HCT116 (cell line): ENCODE measurements at regions not wholly inside any gene's neighbourhood (a gene's known extent, or its start where the extent isn't known, plus 50 kb on each side); places are given as distances from the start of the nearest gene placed in this dataset.

ENCODE experiments used
- ATAC-seq: fragments of 200-7000 bp; cut with Tn5 transposase; 2 replicates; pipeline ENCODE4 v1.9.1; 2020; ENCODE audit warnings: mild to moderate bottlenecking, moderate library complexity
- BruUV-seq: library from RNA; stranded (reverse); fragments of 400-500 nt; replicated peaks from 2 replicates; lab custom pipeline; 2021; lab: Mats Ljungman, UMichigan
- CTCF ChIA-PET: fragments of 300-600 bp; sonication (Branson Sonifier 250); formaldehyde crosslinking; loops from one replicate; lab custom pipeline; 2021; ENCODE audit warnings: antibody characterized with exemption; lab: Charles Lee
- POLR2A ChIA-PET: fragments of 300-600, 350-600 bp; sonication (Branson Sonifier 250); formaldehyde crosslinking; loops from one replicate; lab custom pipeline; 2021; ENCODE audit warnings: antibody characterized with exemption; lab: Charles Lee
- RAD21 ChIA-PET, 2 experiments: fragments of 300-600 bp; sonication (Branson Sonifier 250); formaldehyde crosslinking; loops; one replicate each; lab custom pipeline; 2023; ENCODE audit warnings: low total read pairs in 2 of 2; ENCODE audit not compliant: uncharacterized antibody in 2 of 2, unreplicated experiment in 2 of 2, low non-redundant PET in 1 of 2; lab: Charles Lee
- DNase-seq: peaks from one replicate; pipeline ENCODE4 v3.0.0-alpha.2; 2010; ENCODE audit warnings: low read depth, low spot score
- H2AFZ ChIP-seq: fragments of 200-600 bp; shearing (Covaris generic), sonication (generic); 2 replicates; pipeline ENCODE4 v1.6.1; 2017; ENCODE audit warnings: low read depth, mixed run types, mixed read lengths, antibody characterized with exemption, low read length; ENCODE audit not compliant: poor library complexity, severe bottlenecking
- H3K27ac ChIP-seq: 2 replicates; pipeline ENCODE4 v1.5.1; 2012; ENCODE audit warnings: low read depth, low read length
- H3K27me3 ChIP-seq: fragments of 200-600 bp; sonication (generic); 2 replicates; pipeline ENCODE4 v1.6.1; 2016; ENCODE audit warnings: mixed run types, low read length, mixed read lengths; ENCODE audit not compliant: insufficient read depth
- H3K36me3 ChIP-seq, 2 experiments: fragments of 200-500 bp in 1 of 2; fragments of 200-600 bp in 1 of 2; sonication (Bioruptor generic) in 1 of 2; sonication (generic) in 1 of 2; 2 replicates each; pipeline versions ENCODE4 v1.5.1 to v1.6.1; 2014 to 2016; ENCODE audit warnings: low read length in 2 of 2, inconsistent platforms in 1 of 2, mixed read lengths in 1 of 2, mixed run types in 1 of 2; ENCODE audit not compliant: insufficient read depth in 2 of 2, control insufficient read depth in 1 of 2
- H3K4me1 ChIP-seq, 2 experiments: fragments of 200-600 bp in 1 of 2; sonication (generic) in 1 of 2; 2 replicates each; pipeline versions ENCODE4 v1.5.1 to v1.6.1; 2012 to 2017; ENCODE audit warnings: low read length in 2 of 2, inconsistent platforms in 1 of 2, mild to moderate bottlenecking in 1 of 2, mixed read lengths in 1 of 2, mixed run types in 1 of 2, moderate library complexity in 1 of 2; ENCODE audit not compliant: insufficient read depth in 2 of 2, control insufficient read depth in 1 of 2
- H3K4me2 ChIP-seq: fragments of 200-600 bp; sonication (generic); 2 replicates; pipeline ENCODE4 v1.6.1; 2017; ENCODE audit warnings: mixed run types, low read length, mixed read lengths
- H3K4me3 ChIP-seq, 2 experiments: fragments of 200-600 bp in 1 of 2; sonication (generic) in 1 of 2; replicated peaks in 1 of 2; 2 replicates each; pipeline ENCODE4 v1.5.1; 2011 to 2016; ENCODE audit warnings: low read length in 2 of 2, control low read depth in 1 of 2, low read depth in 1 of 2, mild to moderate bottlenecking in 1 of 2, mixed read lengths in 1 of 2, mixed run types in 1 of 2
- H3K79me2 ChIP-seq: fragments of 200-600 bp; sonication (generic); 2 replicates; pipeline ENCODE4 v1.6.1; 2017; ENCODE audit warnings: mild to moderate bottlenecking, mixed run types, low read length, moderate library complexity, mixed read lengths; ENCODE audit not compliant: insufficient read depth
- H3K9ac ChIP-seq: fragments of 200-600 bp; sonication (generic); 2 replicates; pipeline ENCODE4 v1.6.1; 2016; ENCODE audit warnings: low read length, mixed read lengths
- H3K9me2 ChIP-seq: fragments of 200-600 bp; sonication (generic), shearing (Covaris generic); 2 replicates; pipeline ENCODE4 v1.6.1; 2017; ENCODE audit warnings: mixed run types, mild to moderate bottlenecking, moderate library complexity; ENCODE audit not compliant: insufficient read depth
- H3K9me3 ChIP-seq, 2 experiments: fragments of 200-500 bp in 1 of 2; fragments of 200-600 bp in 1 of 2; sonication (Bioruptor generic) in 1 of 2; sonication (generic) in 1 of 2; 2 replicates each; pipeline ENCODE4 v1.6.1; 2014 to 2017; ENCODE audit warnings: low read length in 2 of 2, mixed read lengths in 2 of 2, inconsistent platforms in 1 of 2, low read depth in 1 of 2, mild to moderate bottlenecking in 1 of 2, mixed run types in 1 of 2, moderate library complexity in 1 of 2; ENCODE audit not compliant: control insufficient read depth in 1 of 2, insufficient read depth in 1 of 2
- H4K20me1 ChIP-seq: fragments of 200-600 bp; sonication (generic), shearing (Covaris generic); 2 replicates; pipeline ENCODE4 v1.6.1; 2017; ENCODE audit warnings: mixed run types, mild to moderate bottlenecking, moderate library complexity; ENCODE audit not compliant: insufficient read depth
- EGR1 ChIP-seq: IDR thresholded peaks from 2 replicates; pipeline ENCODE4 v1.6.1; 2012; ENCODE audit warnings: low read depth
- MAX ChIP-seq: IDR thresholded peaks from 2 replicates; pipeline ENCODE4 v1.6.1; 2012
- TCF7L2 ChIP-seq: IDR thresholded peaks from 2 replicates; pipeline ENCODE4 v1.7.0; 2011; ENCODE audit warnings: borderline replicate concordance, inconsistent platforms; ENCODE audit not compliant: insufficient read depth, insufficient read length; ENCODE audit errors: extremely low read depth
- YY1 ChIP-seq: IDR thresholded peaks from 2 replicates; pipeline ENCODE4 v1.6.1; 2011; ENCODE audit warnings: low read length, low read depth, moderate library complexity, mild to moderate bottlenecking; ENCODE audit not compliant: insufficient replicate concordance; ENCODE audit errors: extremely low read depth
- ZBTB33 ChIP-seq: IDR thresholded peaks from 2 replicates; pipeline ENCODE4 v1.6.1; 2011; ENCODE audit warnings: mild to moderate bottlenecking, low read length, moderate library complexity; ENCODE audit not compliant: insufficient replicate concordance; ENCODE audit errors: extremely low read depth
- ZFX ChIP-seq: fragments of 450-650 bp; IDR thresholded peaks from 2 replicates; pipeline ENCODE4 v1.6.1; 2017
- ZNF274 ChIP-seq: fragments of 200-500 bp; sonication (Bioruptor generic); IDR thresholded peaks from 2 replicates; pipeline ENCODE4 v1.6.1; 2014; ENCODE audit warnings: mild to moderate bottlenecking, low read depth, low read length, inconsistent platforms
- intact Hi-C: fragments of 100-400 bp; cut with micrococcal nuclease; formaldehyde crosslinking; loops from 2 replicates; pipeline ENCODE4 v1.10.0; 2022

- RAD21 ChIA-PET, result no interaction called here
These were observed 150.0 kb downstream of the ADAMTS15 start for GRCh38 chr11:130598433-130598832.

More at GRCh38 chr11:130598433-130598832, 150.0 kb downstream of the ADAMTS15 start:
- Histone ChIP-seq H3K27ac (no peak overlapping the region), H3K36me3 (no peaks in the 10 kb centered on the region), H2AFZ (no peak overlapping the region), H3K4me1 (no peaks in the 10 kb centered on the region), H3K79me2 (no peaks in the 10 kb centered on the region), H3K4me2 (no peak overlapping the region), H3K27me3 (no peaks in the 10 kb centered on the region; the same call in 1 of the 2 replicates), H4K20me1 (no peaks in the 10 kb centered on the region), H3K9me2 (no peaks in the 10 kb centered on the region), H3K9me3 (no peaks in the 10 kb centered on the region), H3K4me3 (no peak overlapping the region), H3K9ac (no peak overlapping the region)
- TF ChIP-seq ZFX (no peak), MAX (no peak), EGR1 (no peak), ZBTB33 (no peak), YY1 (no peak), ZNF274 (no peak), TCF7L2 (no peak)
- POLR2A ChIA-PET, result no interaction called here
- CTCF ChIA-PET, result no interaction called here
- ATAC-seq (no peak), DNase-seq (no peak)
- intact Hi-C loops, result no loop called here
- no TSS peak for BruUV-seq
